HEK293T (cell line): ENCODE measurements at regions not wholly inside any gene's neighbourhood (a gene's known extent, or its start where the extent isn't known, plus 50 kb on each side); places are given as distances from the start of the nearest gene placed in this dataset.

Experiments
- ELF4 ChIP-seq: fragments of 450-650 bp; IDR thresholded peaks from 2 replicates; pipeline ENCODE4 v1.6.1; 2017; ENCODE audit warnings: antibody characterized with exemption
- HDGF ChIP-seq: fragments of 450-650 bp; IDR thresholded peaks from 2 replicates; pipeline ENCODE4 v1.6.1; 2017; ENCODE audit warnings: antibody characterized with exemption, borderline replicate concordance
- L3MBTL2 ChIP-seq: fragments of 450-650 bp; conservative IDR thresholded peaks from 2 replicates; pipeline ENCODE4 v1.6.1; 2016; ENCODE audit warnings: mild to moderate bottlenecking
- NFRKB ChIP-seq: fragments of 450-650 bp; IDR thresholded peaks from 2 replicates; pipeline ENCODE4 v1.6.1; 2016; ENCODE audit warnings: mild to moderate bottlenecking, moderate library complexity
- PKNOX1 ChIP-seq: fragments of 450-650 bp; IDR thresholded peaks from 2 replicates; pipeline ENCODE4 v1.6.1; 2016
- SUZ12 ChIP-seq: fragments of 450-650 bp; IDR thresholded peaks from 2 replicates; pipeline ENCODE4 v1.6.1; 2016; ENCODE audit warnings: mild to moderate bottlenecking

DNA sequence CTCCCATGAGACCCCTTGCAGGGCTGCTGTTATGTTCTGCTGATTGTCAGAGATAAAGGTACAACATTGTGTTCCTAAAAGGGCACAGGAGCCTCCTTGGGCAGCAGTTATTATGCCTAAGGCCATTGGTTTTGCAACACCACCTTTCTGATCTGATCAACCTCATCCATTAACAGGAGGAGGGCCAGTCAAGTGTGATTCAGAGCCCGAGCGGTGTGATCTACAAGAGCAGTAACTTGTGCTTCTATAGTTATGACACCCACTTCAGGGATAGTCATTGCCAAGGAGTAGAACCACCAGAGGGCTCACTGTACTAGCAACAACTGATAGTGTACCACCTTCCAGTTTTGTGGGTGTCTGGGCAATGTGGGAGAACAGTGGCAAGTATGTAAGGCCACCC, 1457.9 kb upstream of the CADM2 start:
- TF ChIP-seq SUZ12 (no peak), PKNOX1 (no peak), ELF4 (no peak), L3MBTL2 (no peak), NFRKB (no peak), HDGF (no peak)
